Esophagus muscularis mucosa (tissue), 3 donors: ENCODE measurements at regions not wholly inside any gene's neighbourhood (a gene's known extent, or its start where the extent isn't known, plus 50 kb on each side); places are given as distances from the start of the nearest gene placed in this dataset.

Experiments
- CTCF ChIP-seq, 3 experiments: fragments of 200-600 bp in 2 of 3; fragments of 450-650 bp in 1 of 3; sonication (generic) in 2 of 3; IDR thresholded peaks; one replicate each; pipeline ENCODE4 v1.5.1; 2017 to 2019; ENCODE audit warnings: antibody characterized with exemption in 3 of 3, mild to moderate bottlenecking in 2 of 3, moderate library complexity in 1 of 3
- POLR2A ChIP-seq: fragments of 450-650 bp; IDR thresholded peaks from one replicate; pipeline ENCODE4 v1.6.1; 2017; ENCODE audit warnings: antibody characterized with exemption, moderate library complexity, mild to moderate bottlenecking, low read depth
- POLR2AphosphoS5 ChIP-seq, 2 donors: sonication (generic); formaldehyde crosslinking; IDR thresholded peaks; one replicate each; pipeline ENCODE4 v1.6.1; 2017; ENCODE audit warnings: antibody characterized with exemption in 2 of 2

GRCh38 chr7:16091701-16092310, 329.5 kb downstream of the CRPPA start:
- TF ChIP-seq CTCF (IDR thresholded peaks at IDR 0.05) (no peak), POLR2A (no peak), POLR2AphosphoS5 (IDR thresholded peaks at IDR 0.05) (no peak)
